HEK293 (cell line): ENCODE measurements at regions not wholly inside any gene's neighbourhood (a gene's known extent, or its start where the extent isn't known, plus 50 kb on each side); places are given as distances from the start of the nearest gene placed in this dataset.

Source experiments
- CTCF ChIA-PET: fragments of 350-600 bp; formaldehyde crosslinking; extraction: SDS; loops from one replicate; lab custom pipeline; 2021; ENCODE audit warnings: antibody characterized with exemption; lab: Yijun Ruan, JAX
- POLR2A ChIA-PET: fragments of 300-600 bp; formaldehyde crosslinking; extraction: SDS; loops from one replicate; lab custom pipeline; 2020; ENCODE audit warnings: antibody characterized with exemption, inconsistent platforms; lab: Yijun Ruan, JAX
- H3K27ac ChIP-seq: fragments of 200-500 bp; sonication (Bioruptor generic); 2 replicates; pipeline ENCODE4 v1.5.1; 2014; ENCODE audit warnings: low read depth, low read length, control low read depth, inconsistent platforms; ENCODE audit errors: extremely low read depth
- H3K36me3 ChIP-seq, 2 experiments: fragments of 200-500 bp in 1 of 2; sonication (Bioruptor generic) in 1 of 2; 1 replicate in 1 of 2; 2 replicates in 1 of 2; pipeline ENCODE4 v1.5.1; 2014 to 2017; ENCODE audit warnings: inconsistent platforms in 2 of 2, low read length in 2 of 2; ENCODE audit not compliant: control insufficient read depth in 2 of 2, insufficient read depth in 1 of 2
- H3K4me1 ChIP-seq: fragments of 200-500 bp; sonication (Bioruptor generic); 2 replicates; pipeline ENCODE4 v1.5.1; 2014; ENCODE audit warnings: mild to moderate bottlenecking, low read length, inconsistent platforms; ENCODE audit not compliant: control insufficient read depth, insufficient read depth
- H3K4me3 ChIP-seq: 2 replicates; pipeline ENCODE4 v1.5.1; 2011; ENCODE audit warnings: low read depth, mild to moderate bottlenecking, control low read depth, low read length, moderate library complexity
- H3K9me3 ChIP-seq: fragments of 200-500 bp; sonication (Bioruptor generic); 2 replicates; pipeline ENCODE4 v1.5.1; 2014; ENCODE audit warnings: low read depth, low read length, inconsistent platforms; ENCODE audit not compliant: control insufficient read depth, insufficient read depth
- BCL11A ChIP-seq: fragments of 450-650 bp; formaldehyde crosslinking; IDR thresholded peaks from 2 replicates; pipeline ENCODE4 v1.5.1; 2016; ENCODE audit warnings: low read depth, missing biosample characterization, missing genetic modification characterization
- GLI4 ChIP-seq: fragments of 450-650 bp; formaldehyde crosslinking; IDR thresholded peaks from 2 replicates; pipeline ENCODE4 v1.5.1; 2016; ENCODE audit warnings: missing biosample characterization, missing genetic modification characterization
- KLF1 ChIP-seq: fragments of 450-650 bp; formaldehyde crosslinking; IDR thresholded peaks from 2 replicates; pipeline ENCODE4 v1.5.1; 2016; ENCODE audit warnings: missing biosample characterization, missing genetic modification characterization
- KLF10 ChIP-seq: fragments of 450-650 bp; IDR thresholded peaks from 2 replicates; pipeline ENCODE4 v1.5.1; 2018; ENCODE audit warnings: missing biosample characterization, mild to moderate bottlenecking, missing genetic modification characterization
- KLF9 ChIP-seq: fragments of 450-650 bp; formaldehyde crosslinking; IDR thresholded peaks from 2 replicates; pipeline ENCODE4 v1.5.1; 2016; ENCODE audit warnings: missing biosample characterization, missing genetic modification characterization, low read depth
- SCRT1 ChIP-seq: fragments of 450-650 bp; formaldehyde crosslinking; IDR thresholded peaks from 2 replicates; pipeline ENCODE4 v1.5.1; 2016; ENCODE audit warnings: missing biosample characterization, missing genetic modification characterization, borderline replicate concordance
- SP7 ChIP-seq: fragments of 450-650 bp; formaldehyde crosslinking; IDR thresholded peaks from 2 replicates; pipeline ENCODE4 v1.5.1; 2016; ENCODE audit warnings: missing biosample characterization, missing genetic modification characterization
- ZNF114 ChIP-seq: fragments of 450-650 bp; formaldehyde crosslinking; IDR thresholded peaks from 2 replicates; pipeline ENCODE4 v1.5.0; 2017; ENCODE audit warnings: missing biosample characterization, missing genetic modification characterization
- ZNF138 ChIP-seq: fragments of 450-650 bp; formaldehyde crosslinking; IDR thresholded peaks from 2 replicates; pipeline ENCODE4 v1.5.1; 2016; ENCODE audit warnings: missing biosample characterization, missing genetic modification characterization, borderline replicate concordance
- ZNF140 ChIP-seq: fragments of 450-650 bp; formaldehyde crosslinking; IDR thresholded peaks from 2 replicates; pipeline ENCODE4 v1.5.1; 2016; ENCODE audit warnings: missing biosample characterization, missing genetic modification characterization
- ZNF211 ChIP-seq: fragments of 450-650 bp; formaldehyde crosslinking; IDR thresholded peaks from 2 replicates; pipeline ENCODE4 v1.5.1; 2016; ENCODE audit warnings: low read depth, missing biosample characterization, missing genetic modification characterization
- ZNF221 ChIP-seq: fragments of 450-650 bp; formaldehyde crosslinking; IDR thresholded peaks from 2 replicates; pipeline ENCODE4 v1.5.1; 2017; ENCODE audit warnings: missing biosample characterization, missing genetic modification characterization, borderline replicate concordance
- ZNF266 ChIP-seq: fragments of 450-650 bp; formaldehyde crosslinking; IDR thresholded peaks from 2 replicates; pipeline ENCODE4 v1.5.1; 2016; ENCODE audit warnings: missing biosample characterization, missing genetic modification characterization, low read depth
- ZNF274 ChIP-seq, 2 experiments: fragments of 200-500 bp in 1 of 2; fragments of 450-650 bp in 1 of 2; sonication (Bioruptor generic) in 1 of 2; formaldehyde crosslinking in 1 of 2; IDR thresholded peaks; 2 replicates each; pipeline versions ENCODE4 v1.5.1 to v1.6.1; 2014 to 2016; ENCODE audit warnings: borderline replicate concordance in 1 of 2, inconsistent platforms in 1 of 2, low read length in 1 of 2, missing biosample characterization in 1 of 2, missing genetic modification characterization in 1 of 2
- ZNF341 ChIP-seq: fragments of 450-650 bp; formaldehyde crosslinking; IDR thresholded peaks from 2 replicates; pipeline ENCODE4; 2016; ENCODE audit warnings: low read depth, missing biosample characterization, missing genetic modification characterization
- ZNF354C ChIP-seq: fragments of 450-650 bp; formaldehyde crosslinking; IDR thresholded peaks from 2 replicates; pipeline ENCODE4 v1.5.1; 2016; ENCODE audit warnings: missing biosample characterization, missing genetic modification characterization, low read depth, borderline replicate concordance
- ZNF37A ChIP-seq: fragments of 450-650 bp; IDR thresholded peaks from 2 replicates; pipeline ENCODE4 v1.5.1; 2018; ENCODE audit warnings: missing biosample characterization, missing genetic modification characterization
- ZNF621 ChIP-seq: fragments of 450-650 bp; formaldehyde crosslinking; IDR thresholded peaks from 2 replicates; pipeline ENCODE4 v1.5.1; 2017; ENCODE audit warnings: missing biosample characterization, missing genetic modification characterization
- ZNF629 ChIP-seq: fragments of 450-650 bp; formaldehyde crosslinking; IDR thresholded peaks from 2 replicates; pipeline ENCODE4 v1.5.1; 2017; ENCODE audit warnings: missing biosample characterization, missing genetic modification characterization
- ZNF654 ChIP-seq: fragments of 450-650 bp; formaldehyde crosslinking; IDR thresholded peaks from 2 replicates; pipeline ENCODE4 v1.5.1; 2016; ENCODE audit warnings: low read depth, missing biosample characterization, missing genetic modification characterization
- ZNF670 ChIP-seq: fragments of 450-650 bp; formaldehyde crosslinking; IDR thresholded peaks from 2 replicates; pipeline ENCODE4 v1.5.1; 2016; ENCODE audit warnings: missing biosample characterization, missing genetic modification characterization, low read depth
- ZNF76 ChIP-seq: fragments of 450-650 bp; formaldehyde crosslinking; IDR thresholded peaks from 2 replicates; pipeline ENCODE4; 2016; ENCODE audit warnings: low read depth, missing biosample characterization, missing genetic modification characterization, borderline replicate concordance
- TF ChIP-seq, protein P1 (sequence below): fragments of 450-650 bp; formaldehyde crosslinking; IDR thresholded peaks from 2 replicates; pipeline ENCODE4 v1.5.1; 2017; ENCODE audit warnings: missing biosample characterization, missing genetic modification characterization
- TF ChIP-seq, protein P2 (sequence below): fragments of 450-650 bp; formaldehyde crosslinking; IDR thresholded peaks from 2 replicates; pipeline ENCODE4 v1.5.1; 2016; ENCODE audit warnings: missing biosample characterization, missing genetic modification characterization, borderline replicate concordance
- TF ChIP-seq, protein P3 (sequence below): fragments of 450-650 bp; formaldehyde crosslinking; IDR thresholded peaks from 2 replicates; pipeline ENCODE4 v1.5.1; 2016; ENCODE audit warnings: missing biosample characterization, missing genetic modification characterization

- H3K4me3 ChIP-seq = no peak overlapping the region
- no peaks in the 10 kb centered on the region for H3K36me3 ChIP-seq
- no peak overlapping the region for H3K27ac ChIP-seq
- TF ChIP-seq KLF9 (tag by site-specific recombination) (no peak), ZNF341 (tag by site-specific recombination) (no peak), ZNF211 (no peak), ZNF140 (tag by site-specific recombination) (no peak), ZNF221 (tag by site-specific recombination) (no peak), ZNF76 (tag by site-specific recombination) (no peak), KLF1 (tag by site-specific recombination) (no peak), BCL11A (tag by site-specific recombination) (no peak), ZNF274 (IDR thresholded peaks at IDR 0.05; ENCODE audit: low read length) (no peak), ZNF274 (tag by site-specific recombination; IDR thresholded peaks at IDR 0.05; ENCODE audit: borderline replicate concordance) (no peak), ZNF114 (tag by site-specific recombination) (no peak), SP7 (tag by site-specific recombination) (no peak), KLF10 (tag by site-specific recombination) (no peak), ZNF354C (tag by site-specific recombination) (no peak), ZNF629 (no peak), ZNF621 (tag by site-specific recombination) (no peak), GLI4 (tag by site-specific recombination) (no peak), ZNF138 (tag by site-specific recombination) (no peak)
- TF ChIP-seq, protein P1, sequence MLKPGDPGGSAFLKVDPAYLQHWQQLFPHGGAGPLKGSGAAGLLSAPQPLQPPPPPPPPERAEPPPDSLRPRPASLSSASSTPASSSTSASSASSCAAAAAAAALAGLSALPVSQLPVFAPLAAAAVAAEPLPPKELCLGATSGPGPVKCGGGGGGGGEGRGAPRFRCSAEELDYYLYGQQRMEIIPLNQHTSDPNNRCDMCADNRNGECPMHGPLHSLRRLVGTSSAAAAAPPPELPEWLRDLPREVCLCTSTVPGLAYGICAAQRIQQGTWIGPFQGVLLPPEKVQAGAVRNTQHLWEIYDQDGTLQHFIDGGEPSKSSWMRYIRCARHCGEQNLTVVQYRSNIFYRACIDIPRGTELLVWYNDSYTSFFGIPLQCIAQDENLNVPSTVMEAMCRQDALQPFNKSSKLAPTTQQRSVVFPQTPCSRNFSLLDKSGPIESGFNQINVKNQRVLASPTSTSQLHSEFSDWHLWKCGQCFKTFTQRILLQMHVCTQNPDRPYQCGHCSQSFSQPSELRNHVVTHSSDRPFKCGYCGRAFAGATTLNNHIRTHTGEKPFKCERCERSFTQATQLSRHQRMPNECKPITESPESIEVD (tag by site-specific recombination) = no peak
- TF ChIP-seq, all 188 proteins: peak for 0
- POLR2A ChIA-PET = no interaction called here
- no peaks in the 10 kb centered on the region for H3K4me1 ChIP-seq
- no peaks in the 10 kb centered on the region for H3K9me3 ChIP-seq
- CTCF ChIA-PET = no interaction called here
Measured at GRCh38 chr3:176579711-176580185, 617.5 kb downstream of the TBL1XR1 start.

- H3K9me3 ChIP-seq = no peaks in the 10 kb centered on the region
- H3K4me3 ChIP-seq = no peak overlapping the region
- ChIA-PET CTCF (interaction anchor here (0.6 kb wide), 1 partner anchor 548 kb away, joined by 5 read pairs; no protein-coding TSS in a partner anchor), POLR2A (no interaction called here)
- no peaks in the 10 kb centered on the region for H3K36me3 ChIP-seq
- no peak overlapping the region for H3K27ac ChIP-seq
- no peak for TF ChIP-seq ZNF138 (tag by site-specific recombination)
- no peak for TF ChIP-seq KLF1 (tag by site-specific recombination)
- no peak for TF ChIP-seq ZNF654 (tag by site-specific recombination)
- TF ChIP-seq ZNF37A = no peak
- no peak for TF ChIP-seq ZNF266
- TF ChIP-seq ZNF670 (tag by site-specific recombination) = no peak
- TF ChIP-seq, protein P2, sequence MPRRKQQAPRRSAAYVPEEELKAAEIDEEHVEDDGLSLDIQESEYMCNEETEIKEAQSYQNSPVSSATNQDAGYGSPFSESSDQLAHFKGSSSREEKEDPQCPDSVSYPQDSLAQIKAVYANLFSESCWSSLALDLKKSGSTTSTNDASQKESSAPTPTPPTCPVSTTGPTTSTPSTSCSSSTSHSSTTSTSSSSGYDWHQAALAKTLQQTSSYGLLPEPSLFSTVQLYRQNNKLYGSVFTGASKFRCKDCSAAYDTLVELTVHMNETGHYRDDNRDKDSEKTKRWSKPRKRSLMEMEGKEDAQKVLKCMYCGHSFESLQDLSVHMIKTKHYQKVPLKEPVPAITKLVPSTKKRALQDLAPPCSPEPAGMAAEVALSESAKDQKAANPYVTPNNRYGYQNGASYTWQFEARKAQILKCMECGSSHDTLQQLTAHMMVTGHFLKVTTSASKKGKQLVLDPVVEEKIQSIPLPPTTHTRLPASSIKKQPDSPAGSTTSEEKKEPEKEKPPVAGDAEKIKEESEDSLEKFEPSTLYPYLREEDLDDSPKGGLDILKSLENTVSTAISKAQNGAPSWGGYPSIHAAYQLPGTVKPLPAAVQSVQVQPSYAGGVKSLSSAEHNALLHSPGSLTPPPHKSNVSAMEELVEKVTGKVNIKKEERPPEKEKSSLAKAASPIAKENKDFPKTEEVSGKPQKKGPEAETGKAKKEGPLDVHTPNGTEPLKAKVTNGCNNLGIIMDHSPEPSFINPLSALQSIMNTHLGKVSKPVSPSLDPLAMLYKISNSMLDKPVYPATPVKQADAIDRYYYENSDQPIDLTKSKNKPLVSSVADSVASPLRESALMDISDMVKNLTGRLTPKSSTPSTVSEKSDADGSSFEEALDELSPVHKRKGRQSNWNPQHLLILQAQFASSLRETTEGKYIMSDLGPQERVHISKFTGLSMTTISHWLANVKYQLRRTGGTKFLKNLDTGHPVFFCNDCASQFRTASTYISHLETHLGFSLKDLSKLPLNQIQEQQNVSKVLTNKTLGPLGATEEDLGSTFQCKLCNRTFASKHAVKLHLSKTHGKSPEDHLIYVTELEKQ (tag by site-specific recombination) = no peak
- TF ChIP-seq, protein P3, sequence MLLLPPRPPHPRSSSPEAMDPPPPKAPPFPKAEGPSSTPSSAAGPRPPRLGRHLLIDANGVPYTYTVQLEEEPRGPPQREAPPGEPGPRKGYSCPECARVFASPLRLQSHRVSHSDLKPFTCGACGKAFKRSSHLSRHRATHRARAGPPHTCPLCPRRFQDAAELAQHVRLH (tag by site-specific recombination) = no peak
- no peak for TF ChIP-seq SCRT1 (tag by site-specific recombination)
- H3K4me1 ChIP-seq = no peaks in the 10 kb centered on the region
Measured at GRCh38 chr3:176578316-176578715, 619.0 kb downstream of the TBL1XR1 start.
